GM23338 (cell line): ENCODE measurements at regions not wholly inside any gene's neighbourhood (a gene's known extent, or its start where the extent isn't known, plus 50 kb on each side); places are given as distances from the start of the nearest gene placed in this dataset.

Source experiments
- ATAC-seq: fragments of 200-7000 bp; cut with Tn5 transposase; 3 replicates; pipeline ENCODE4 v1.9.1; 2020
- DNase-seq: peaks from one replicate; pipeline ENCODE4 v3.0.0-alpha.2; 2015; ENCODE audit warnings: low spot score
- H2AFZ ChIP-seq: fragments of 200-600 bp; sonication (generic); 2 replicates; pipeline ENCODE4 v1.8.0; 2016; ENCODE audit warnings: antibody characterized with exemption, mild to moderate bottlenecking, moderate library complexity
- H3F3A ChIP-seq: fragments of 200-600 bp; sonication (generic); replicated peaks from 2 replicates; pipeline ENCODE4 v1.8.0; 2017; ENCODE audit warnings: antibody characterized with exemption, mixed run types, low read depth
- H3K27ac ChIP-seq: fragments of 200-600 bp; sonication (generic); 2 replicates; pipeline ENCODE4 v1.6.1; 2016; ENCODE audit warnings: low read depth
- H3K27me3 ChIP-seq: fragments of 200-600 bp; sonication (generic); 2 replicates; pipeline ENCODE4 v1.8.0; 2016; ENCODE audit warnings: mild to moderate bottlenecking, mixed run types, moderate library complexity; ENCODE audit not compliant: insufficient read depth
- H3K36me3 ChIP-seq: fragments of 200-600 bp; sonication (generic); 2 replicates; pipeline ENCODE4 v1.8.0; 2016; ENCODE audit warnings: mild to moderate bottlenecking; ENCODE audit not compliant: insufficient read depth
- H3K4me1 ChIP-seq: fragments of 200-600 bp; sonication (generic); 2 replicates; pipeline ENCODE4 v1.8.0; 2016; ENCODE audit warnings: mild to moderate bottlenecking, moderate library complexity; ENCODE audit not compliant: insufficient read depth
- H3K4me2 ChIP-seq: fragments of 200-600 bp; sonication (generic); 2 replicates; pipeline ENCODE4 v1.7.1; 2017; ENCODE audit warnings: mixed run types
- H3K4me3 ChIP-seq: fragments of 200-600 bp; sonication (generic); 2 replicates; pipeline ENCODE4 v1.6.1; 2016; ENCODE audit warnings: mixed run types
- H3K79me2 ChIP-seq: fragments of 200-600 bp; sonication (generic); replicated peaks from 2 replicates; pipeline ENCODE4 v1.8.0; 2017; ENCODE audit warnings: mild to moderate bottlenecking; ENCODE audit not compliant: insufficient read depth
- H3K9me2 ChIP-seq: fragments of 200-600 bp; sonication (generic); 2 replicates; pipeline ENCODE4 v1.8.0; 2017; ENCODE audit not compliant: insufficient read depth
- H4K20me1 ChIP-seq: fragments of 200-600 bp; sonication (generic); replicated peaks from 2 replicates; pipeline ENCODE4 v1.8.0; 2017; ENCODE audit warnings: mild to moderate bottlenecking; ENCODE audit not compliant: insufficient read depth
- H3K27ac Mint-ChIP-seq: 2 replicates; pipeline ENCODE4 v1.8.0; 2020; ENCODE audit warnings: inconsistent platforms, mild to moderate bottlenecking, moderate library complexity, mixed read lengths
- H3K27me3 Mint-ChIP-seq: 3 replicates; pipeline ENCODE4 v1.8.0; 2022; ENCODE audit warnings: low read depth, mild to moderate bottlenecking, moderate library complexity, mixed read lengths, inconsistent platforms; ENCODE audit not compliant: insufficient read depth, poor library complexity
- H3K36me3 Mint-ChIP-seq: 3 replicates; pipeline ENCODE4 v1.8.0; 2021; ENCODE audit warnings: low read depth, mild to moderate bottlenecking, inconsistent platforms, moderate library complexity, mixed read lengths
- H3K4me1 Mint-ChIP-seq: 3 replicates; pipeline ENCODE4 v1.8.0; 2020; ENCODE audit warnings: mild to moderate bottlenecking, inconsistent platforms, mixed read lengths
- H3K4me3 Mint-ChIP-seq: 3 replicates; pipeline ENCODE4 v1.8.0; 2021; ENCODE audit warnings: moderate library complexity, mild to moderate bottlenecking, inconsistent platforms, mixed read lengths
- H3K9me3 Mint-ChIP-seq: 3 replicates; pipeline ENCODE4 v1.8.0; 2020; ENCODE audit warnings: moderate library complexity, mild to moderate bottlenecking, inconsistent platforms, mixed read lengths
- ETS1 ChIP-seq: IDR thresholded peaks from 2 replicates; pipeline ENCODE4 v1.6.1; 2016; ENCODE audit warnings: antibody characterized with exemption
- EZH2phosphoT487 ChIP-seq: fragments of 200-600 bp; sonication (generic); IDR thresholded peaks from one replicate; pipeline ENCODE4 v1.8.1; 2018; ENCODE audit warnings: antibody characterized with exemption; ENCODE audit not compliant: unreplicated experiment
- ZNF114 ChIP-seq: fragments of 250-450 bp; sonication (Bioruptor Pico); IDR thresholded peaks from 2 replicates; pipeline ENCODE4 v1.5.0; 2020; ENCODE audit warnings: mild to moderate bottlenecking, moderate library complexity
- ZNF331 ChIP-seq: fragments of 250-450 bp; sonication (Bioruptor Pico); IDR thresholded peaks from 2 replicates; pipeline ENCODE4 v1.5.0; 2020; ENCODE audit warnings: low read depth, mild to moderate bottlenecking, moderate library complexity
- ZNF462 ChIP-seq: fragments of 250-450 bp; sonication (Bioruptor Pico); IDR thresholded peaks from 2 replicates; pipeline ENCODE4 v1.5.0; 2020; ENCODE audit warnings: mild to moderate bottlenecking, moderate library complexity

GRCh38 chr1:95301614-95302013 lies 67.6 kb downstream of the RWDD3 start:
- H4K20me1 ChIP-seq = no peaks in the 10 kb centered on the region
- ATAC-seq (no peak), DNase-seq (no peak)
- H3F3A ChIP-seq = no peaks in the 10 kb centered on the region
- Mint-ChIP-seq H3K36me3 (peaks cover 5% of the 10 kb centered on the region; the same call in 2 of the 3 replicates), H3K4me1 (peaks cover 2% of the 10 kb centered on the region; the same call in 1 of the 3 replicates), H3K27me3 (no peaks in the 10 kb centered on the region), H3K9me3 (peaks cover 13% of the 10 kb centered on the region; the same call in 2 of the 3 replicates), H3K27ac (no peak overlapping the region), H3K4me3 (no peak overlapping the region)
- TF ChIP-seq ZNF462 (CRISPR knock-in tag) (no peak), ETS1 (no peak), EZH2phosphoT487 (no peak)
- H3K9me2 ChIP-seq = no peaks in the 10 kb centered on the region
- H3K4me2 ChIP-seq = no peak overlapping the region
- no peaks in the 10 kb centered on the region for H3K4me1 ChIP-seq
- no peaks in the 10 kb centered on the region for H3K27me3 ChIP-seq
- H3K79me2 ChIP-seq = no peaks in the 10 kb centered on the region
- no peak overlapping the region for H3K27ac ChIP-seq
- H3K4me3 ChIP-seq = no peak overlapping the region
- H3K36me3 ChIP-seq = no peaks in the 10 kb centered on the region; the same call in 1 of the 2 replicates
- no peak overlapping the region for H2AFZ ChIP-seq

- Mint-ChIP-seq H3K36me3 (no peaks in the 10 kb centered on the region; the same call in 2 of the 3 replicates), H3K4me3 (no peak overlapping the region), H3K27ac (no peak overlapping the region), H3K27me3 (peaks cover 2% of the 10 kb centered on the region), H3K9me3 (peaks cover 7% of the 10 kb centered on the region; the same call in 2 of the 3 replicates), H3K4me1 (peaks cover 15% of the 10 kb centered on the region; the same call in 2 of the 3 replicates)
- peaks cover 8% of the 10 kb centered on the region for H3K4me1 ChIP-seq
- H3F3A ChIP-seq = no peaks in the 10 kb centered on the region
- DNase-seq (no peak), ATAC-seq (no peak)
- no peaks in the 10 kb centered on the region for H4K20me1 ChIP-seq
- H3K79me2 ChIP-seq = no peaks in the 10 kb centered on the region
- no peak overlapping the region for H3K27ac ChIP-seq
- H3K9me2 ChIP-seq = no peaks in the 10 kb centered on the region
- H2AFZ ChIP-seq = no peak overlapping the region
- H3K4me3 ChIP-seq = no peak overlapping the region
- H3K27me3 ChIP-seq = no peaks in the 10 kb centered on the region
- H3K4me2 ChIP-seq = no peak overlapping the region
- no peaks in the 10 kb centered on the region; the same call in 1 of the 2 replicates for H3K36me3 ChIP-seq
- TF ChIP-seq ZNF331 (no peak), ZNF114 (no peak), ZNF462 (CRISPR knock-in tag) (no peak)
These were observed 70.8 kb downstream of the RWDD3 start for GRCh38 chr1:95304803-95305202.
